Heart right ventricle (tissue), 16 donors: ENCODE measurements at regions not wholly inside any gene's neighbourhood (a gene's known extent, or its start where the extent isn't known, plus 50 kb on each side); places are given as distances from the start of the nearest gene placed in this dataset.

Source experiments
- ATAC-seq, 8 donors: fragments of 200-7000 bp; cut with Tn5 transposase; one replicate each; pipeline ENCODE4 v1.9.1; 2020; ENCODE audit warnings: mild to moderate bottlenecking in 8 of 8, moderate library complexity in 8 of 8, moderate number of reproducible peaks in 1 of 8
- DNase-seq, 2 donors: peaks; one replicate each; pipeline ENCODE4 v3.0.0-alpha.2; 2020
- H3K27ac ChIP-seq, 10 donors: fragments of 200-600 bp; sonication (generic) in 2 of 10; one replicate each; pipeline versions ENCODE4 v1.5.0 to v1.8.0; 2020 to 2022; ENCODE audit warnings: mild to moderate bottlenecking in 3 of 10
- H3K27me3 ChIP-seq, 7 donors: fragments of 200-600 bp; one replicate each; pipeline ENCODE4 v1.8.0; 2021 to 2022; ENCODE audit warnings: mild to moderate bottlenecking in 2 of 7
- H3K36me3 ChIP-seq, 9 donors: fragments of 200-600 bp; sonication (generic) in 1 of 9; one replicate each; pipeline versions ENCODE4 v1.5.0 to v1.8.0; 2020 to 2022; ENCODE audit warnings: mild to moderate bottlenecking in 2 of 9
- H3K4me1 ChIP-seq, 9 donors: fragments of 200-600 bp; sonication (generic) in 1 of 9; one replicate each; pipeline versions ENCODE4 v1.5.0 to v1.8.0; 2020 to 2022; ENCODE audit warnings: mild to moderate bottlenecking in 4 of 9
- H3K4me3 ChIP-seq, 10 donors: fragments of 200-600 bp; sonication (generic) in 2 of 10; one replicate each; pipeline versions ENCODE4 v1.5.0 to v1.8.0; 2020 to 2022; ENCODE audit warnings: mild to moderate bottlenecking in 7 of 10, moderate library complexity in 2 of 10
- H3K9me3 ChIP-seq, 11 donors: fragments of 200-600 bp in 10 of 11; sonication (generic) in 2 of 11; one replicate each; pipeline versions ENCODE4 v1.5.0 to v1.8.0; 2013 to 2022; ENCODE audit warnings: mild to moderate bottlenecking in 2 of 11, control low read depth in 1 of 11, moderate library complexity in 1 of 11
- WGBS, 2 donors: extraction: QIAGEN DNeasy Blood & Tissue Kit; methylation state at CpG; one replicate each; pipeline ENCODE4 v1.1.7; 2013; ENCODE audit warnings: inconsistent platforms in 1 of 2; 5-methylcytosine and 5-hydroxymethylcytosine counted together
- intact Hi-C, 10 donors: fragments of 100-400 bp; cut with DNase I; formaldehyde crosslinking; loops; one replicate each; pipeline versions ENCODE4 v1.11.1 to v1.14.2; 2022
- TF ChIP-seq, protein P1 (sequence below), 9 donors: fragments of 200-600 bp; sonication (generic) in 2 of 9; IDR thresholded peaks; one replicate each; pipeline versions ENCODE4 v1.5.0 to v1.8.0; 2021 to 2022; ENCODE audit warnings: antibody characterized with exemption in 9 of 9, mild to moderate bottlenecking in 5 of 9, moderate library complexity in 1 of 9
- donor health status: Arrhythmogenic right ventricular cardiomyopathy.
- donor health status: ischemic (EF 13 %, LVEDD 7.1; RV severe dilation, severe dysfunction).
- donor health status: healthy with polysubstance abuse.
- donor health status: DM: no; HTN: yes; CAD: no.
- donor health status: DM: no; HTN: no; CAD: no.
- donor health status: ischemic (EF 25% LVEDD 6.9; RV normal size, moderate dysfunction).
- donor health status: ischemic (EF 25% LVEDD 5.7; RV mildly dilated, moderate dysfunction).
- donor health status: healthy.
- donor health status: DM: yes; HTN: yes; CAD: no.
- donor health status: Ischemic cardiomyopathy.
- donor health status: ischemic (EF 35%, LVEDD 5.7; RV mildly dilated, moderate dysfunction).
- donor health status: nonischemic (EF 11% LVEDD 7.7; RV severe dilation, severe dysfunction).
- donor health status: DM: yes; HTN: yes; CAD: no.
- donor health status: PGD.
- donor health status: ischemic (EF 29% LVEDD 5.4; RV normal size, mild dysfunction).
- donor health status: nonischemic (EF 23%, LVEDD 6.1; RV moderate dilation, normal function).

DNA sequence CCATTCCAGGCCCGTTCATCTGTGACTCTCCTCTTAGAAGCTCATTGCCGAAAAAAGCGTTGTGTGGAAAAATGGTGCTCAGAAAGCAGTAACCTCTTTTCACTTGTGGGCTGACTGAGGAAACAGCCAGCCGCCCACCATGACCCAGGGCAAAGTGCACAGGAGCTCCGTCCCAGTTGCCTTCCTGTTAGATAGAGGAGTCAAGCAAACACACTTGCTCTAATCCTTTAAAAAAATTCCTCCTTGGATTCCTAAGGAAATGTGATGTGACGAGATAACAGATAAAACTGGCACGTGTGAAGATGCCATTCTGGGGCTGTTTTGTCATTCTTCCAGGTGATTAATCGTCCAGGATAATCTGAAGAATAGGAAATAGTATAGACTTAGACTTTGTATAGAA, 396.8 kb upstream of the DDHD1 start:
- no peak for ATAC-seq
- WGBS, 2 donors: 50 to 54% methylated on average over 8 of the region's 8 CpGs

GRCh38 chr14:53547593-53547992, 394.5 kb upstream of the DDHD1 start:
- no peak overlapping the region for H3K4me3 ChIP-seq
- H3K36me3 ChIP-seq: no peaks in the 10 kb centered on the region
- no peak overlapping the region for H3K27ac ChIP-seq
- peaks cover 0 to 8% (median 6%) of the 10 kb centered on the region in 9 donors for H3K4me1 ChIP-seq
- H3K9me3 ChIP-seq: no peaks in the 10 kb centered on the region
- WGBS, 2 donors: 93 to 95% methylated on average over 1 of the region's 1 CpG
- TF ChIP-seq, protein P1, sequence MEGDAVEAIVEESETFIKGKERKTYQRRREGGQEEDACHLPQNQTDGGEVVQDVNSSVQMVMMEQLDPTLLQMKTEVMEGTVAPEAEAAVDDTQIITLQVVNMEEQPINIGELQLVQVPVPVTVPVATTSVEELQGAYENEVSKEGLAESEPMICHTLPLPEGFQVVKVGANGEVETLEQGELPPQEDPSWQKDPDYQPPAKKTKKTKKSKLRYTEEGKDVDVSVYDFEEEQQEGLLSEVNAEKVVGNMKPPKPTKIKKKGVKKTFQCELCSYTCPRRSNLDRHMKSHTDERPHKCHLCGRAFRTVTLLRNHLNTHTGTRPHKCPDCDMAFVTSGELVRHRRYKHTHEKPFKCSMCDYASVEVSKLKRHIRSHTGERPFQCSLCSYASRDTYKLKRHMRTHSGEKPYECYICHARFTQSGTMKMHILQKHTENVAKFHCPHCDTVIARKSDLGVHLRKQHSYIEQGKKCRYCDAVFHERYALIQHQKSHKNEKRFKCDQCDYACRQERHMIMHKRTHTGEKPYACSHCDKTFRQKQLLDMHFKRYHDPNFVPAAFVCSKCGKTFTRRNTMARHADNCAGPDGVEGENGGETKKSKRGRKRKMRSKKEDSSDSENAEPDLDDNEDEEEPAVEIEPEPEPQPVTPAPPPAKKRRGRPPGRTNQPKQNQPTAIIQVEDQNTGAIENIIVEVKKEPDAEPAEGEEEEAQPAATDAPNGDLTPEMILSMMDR (IDR thresholded peaks at IDR 0.05): no peak
- DNase-seq (no peak), ATAC-seq (no peak)
- intact Hi-C loops: loop anchor here in 1 of 10 donors (10.0 kb wide), 1 partner anchor 407 kb away; the partner anchor contains the start of gene BMP4
- H3K27me3 ChIP-seq: no peaks in the 10 kb centered on the region

More for the DNA sequence above, 396.8 kb upstream of the DDHD1 start:
- H3K9me3 ChIP-seq: no peaks in the 10 kb centered on the region
- DNase-seq: no peak
- H3K27ac ChIP-seq: no peak overlapping the region
- no peaks in the 10 kb centered on the region for H3K27me3 ChIP-seq
- intact Hi-C loops: loop anchor here in 1 of 10 donors (10.0 kb wide), 1 partner anchor 405 kb away; the partner anchor contains the start of gene BMP4
- no peak overlapping the region for H3K4me3 ChIP-seq
- peaks cover 0 to 4% (median 0%) of the 10 kb centered on the region in 9 donors for H3K4me1 ChIP-seq
- H3K36me3 ChIP-seq: no peaks in the 10 kb centered on the region
- TF ChIP-seq, protein P1 (IDR thresholded peaks at IDR 0.05): no peak

- DNase-seq: no peak
- peaks cover 0 to 13% (median 6%) of the 10 kb centered on the region in 9 donors for H3K4me1 ChIP-seq
- TF ChIP-seq, protein P1 (IDR thresholded peaks at IDR 0.05): no peak
- no peak overlapping the region for H3K4me3 ChIP-seq
- intact Hi-C loops: loop anchor here in 1 of 10 donors (10.0 kb wide), 1 partner anchor 410 kb away; the partner anchor contains the start of gene BMP4
- no peak for ATAC-seq
- H3K27me3 ChIP-seq: no peaks in the 10 kb centered on the region
- H3K36me3 ChIP-seq: no peaks in the 10 kb centered on the region
- no peak overlapping the region for H3K27ac ChIP-seq
- H3K9me3 ChIP-seq: no peaks in the 10 kb centered on the region
These were observed 392.1 kb upstream of the DDHD1 start for GRCh38 chr14:53545217-53545616.

DNA sequence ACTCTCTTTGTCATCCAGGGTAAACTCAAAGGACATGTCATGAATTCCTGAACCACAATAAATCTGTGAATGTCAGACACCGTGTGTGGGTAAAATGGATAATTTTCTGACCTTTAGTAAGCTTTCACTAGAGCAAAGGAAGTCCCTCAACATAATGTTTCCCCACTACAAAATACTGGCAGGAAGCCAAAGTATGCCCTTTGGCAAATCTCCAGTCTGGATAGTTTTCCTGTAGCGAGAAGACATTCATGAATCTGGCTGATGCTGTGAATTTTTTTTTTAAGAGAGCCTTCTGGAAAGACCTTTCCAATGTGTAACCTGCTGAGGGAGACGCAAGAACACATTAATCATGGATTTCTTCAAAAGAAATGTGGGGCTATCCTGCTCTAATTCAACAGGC, 389.6 kb upstream of the DDHD1 start:
- Histone ChIP-seq H3K4me1 (peaks cover 0 to 34% (median 10%) of the 10 kb centered on the region in 9 donors), H3K9me3 (no peaks in the 10 kb centered on the region), H3K36me3 (no peaks in the 10 kb centered on the region), H3K27ac (no peak overlapping the region), H3K27me3 (no peaks in the 10 kb centered on the region), H3K4me3 (no peak overlapping the region)
- TF ChIP-seq, protein P1 (IDR thresholded peaks at IDR 0.05): no peak
- 22% methylated on average over 3 of the region's 3 CpGs for WGBS, 2 donors
- intact Hi-C loops: loop anchor here in 7 of 10 donors (5.0 to 10.0 kb wide), 4 partner anchors 412 to 805 kb away; partner anchors contain the start of gene BMP4 (in 1 of the 7)
- DNase-seq (peak in 1 of 2 donors; percentile 17), ATAC-seq (peak in 2 of 8 donors; percentile 33 to 41)
